GM19023 (cell line): ENCODE measurements at regions not wholly inside any gene's neighbourhood (a gene's known extent, or its start where the extent isn't known, plus 50 kb on each side); places are given as distances from the start of the nearest gene placed in this dataset.
A peak's percentile ranks its signal among the peaks of the same experiment; 100 is the strongest.

Source experiments
- ATAC-seq: cut with Tn5 transposase; IDR thresholded peaks from one replicate; pipeline ENCODE4 v1.9.1; 2021; ENCODE audit warnings: mild to moderate bottlenecking, moderate library complexity; ENCODE audit not compliant: unreplicated experiment

DNA sequence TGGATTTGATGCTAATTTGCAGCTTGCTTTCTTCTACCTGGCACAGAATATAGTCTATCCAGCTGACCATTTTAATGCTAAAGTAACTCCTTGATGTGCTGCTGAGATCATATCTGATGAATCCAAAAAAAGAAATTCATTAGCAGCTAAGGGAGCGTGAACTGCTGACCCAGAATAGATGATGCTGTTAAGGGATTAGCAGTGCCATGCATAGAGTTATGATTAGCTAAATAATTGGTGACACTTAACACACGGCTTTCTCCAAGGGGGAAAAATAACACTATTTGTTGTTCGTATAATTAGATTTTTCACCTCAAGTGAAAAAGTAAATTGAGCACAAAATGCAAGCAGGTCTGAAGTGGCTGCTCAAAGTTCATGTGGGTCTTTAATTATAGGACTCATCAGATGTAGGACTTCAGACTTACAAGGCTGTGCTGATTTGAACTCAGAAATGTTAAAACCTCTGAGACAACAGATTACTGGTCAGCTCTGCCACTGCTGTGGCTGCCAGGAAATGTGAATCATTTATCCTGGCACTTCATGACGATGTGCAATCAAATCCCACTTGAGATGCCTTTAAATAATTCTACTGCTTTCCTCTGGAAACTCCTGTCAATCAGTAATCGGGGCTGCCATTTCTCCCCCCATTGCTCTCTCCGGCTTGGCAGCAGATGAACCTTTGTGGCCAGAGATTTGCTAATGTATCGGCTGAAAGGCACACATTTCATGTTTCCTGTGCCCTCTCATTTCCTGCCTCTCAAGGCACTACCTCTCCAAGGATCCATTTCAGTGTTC, 291.6 kb upstream of the C9orf72 start:
- ATAC-seq: no peak

DNA sequence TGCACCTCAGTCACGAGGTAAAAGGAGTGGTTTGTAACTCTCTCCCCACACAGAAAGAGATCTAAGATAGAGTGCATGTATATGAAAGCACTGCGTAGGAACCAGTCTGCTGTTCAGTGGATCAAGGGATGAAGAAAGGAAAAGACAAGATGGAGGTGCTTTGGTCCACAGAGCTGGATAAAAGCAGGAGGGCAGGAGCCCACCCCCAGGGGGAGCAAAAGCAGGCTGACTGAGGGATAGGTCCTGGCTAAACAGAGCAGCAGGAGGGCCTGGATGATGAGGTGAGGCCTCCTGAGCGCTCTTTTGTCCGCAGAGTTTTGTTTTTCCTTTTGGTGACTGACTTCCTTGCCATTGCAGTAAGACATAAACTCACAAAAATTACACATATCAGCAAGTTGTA, 293.5 kb upstream of the C9orf72 start:
- ATAC-seq: no peak

DNA sequence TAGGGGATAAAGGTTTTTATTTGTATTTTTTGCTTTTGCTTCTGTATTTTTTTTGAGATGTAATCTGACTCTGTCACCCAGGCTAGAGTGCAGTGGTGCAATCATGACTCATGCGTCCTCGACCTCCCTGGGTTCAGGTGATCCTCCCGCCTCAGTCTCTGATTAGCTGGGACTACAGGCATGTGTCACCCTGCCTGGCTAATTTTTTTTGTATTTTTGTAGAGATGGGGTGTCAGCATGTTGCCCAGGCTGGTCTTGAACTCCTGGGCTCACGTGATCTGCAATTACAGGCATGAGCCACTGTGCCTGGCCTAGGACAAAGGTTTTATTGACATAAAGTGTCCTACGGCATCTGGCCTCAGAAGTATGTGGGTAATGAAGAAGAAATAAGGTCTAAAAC, 297.1 kb upstream of the C9orf72 start:
- ATAC-seq: no peak

DNA sequence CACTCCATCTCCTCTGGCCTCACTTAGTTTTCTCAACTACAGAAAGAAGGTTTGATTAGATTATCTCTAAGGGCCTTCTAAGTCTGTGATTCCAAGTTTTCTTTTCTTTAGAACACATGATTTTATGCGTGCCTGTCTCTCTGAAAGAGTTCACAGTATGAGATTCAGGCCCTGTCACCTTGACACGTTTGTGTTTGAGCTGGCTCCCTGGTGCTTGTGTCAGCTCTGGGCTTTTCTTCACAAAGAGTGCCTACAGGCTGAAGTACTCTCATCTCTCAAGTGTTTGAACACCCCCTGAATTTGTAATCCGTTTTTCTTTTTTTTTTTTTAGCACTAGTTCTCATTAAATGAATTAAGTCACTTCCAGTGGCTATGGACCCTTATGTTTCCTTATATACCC, 306.9 kb upstream of the C9orf72 start:
- no peak for ATAC-seq

DNA sequence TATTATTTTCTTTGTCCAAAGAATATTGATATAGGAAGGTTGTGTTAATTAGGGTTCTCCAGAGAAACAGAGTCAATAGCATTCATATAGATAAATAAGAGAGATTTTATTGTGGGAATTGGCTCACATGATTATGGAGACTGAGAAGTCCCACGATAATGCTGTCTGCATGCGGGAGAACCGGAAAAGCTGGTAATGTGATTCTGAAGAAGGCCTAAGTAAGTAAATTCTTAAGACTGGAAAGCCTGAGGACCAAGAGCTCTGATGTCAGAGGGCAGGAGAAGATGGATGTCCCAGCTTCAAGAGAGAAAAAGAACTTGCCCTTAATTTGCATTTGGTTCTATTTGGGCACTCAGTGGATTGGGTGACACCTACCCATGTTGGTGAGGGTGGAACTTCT, 307.4 kb upstream of the C9orf72 start:
- ATAC-seq: no peak

DNA sequence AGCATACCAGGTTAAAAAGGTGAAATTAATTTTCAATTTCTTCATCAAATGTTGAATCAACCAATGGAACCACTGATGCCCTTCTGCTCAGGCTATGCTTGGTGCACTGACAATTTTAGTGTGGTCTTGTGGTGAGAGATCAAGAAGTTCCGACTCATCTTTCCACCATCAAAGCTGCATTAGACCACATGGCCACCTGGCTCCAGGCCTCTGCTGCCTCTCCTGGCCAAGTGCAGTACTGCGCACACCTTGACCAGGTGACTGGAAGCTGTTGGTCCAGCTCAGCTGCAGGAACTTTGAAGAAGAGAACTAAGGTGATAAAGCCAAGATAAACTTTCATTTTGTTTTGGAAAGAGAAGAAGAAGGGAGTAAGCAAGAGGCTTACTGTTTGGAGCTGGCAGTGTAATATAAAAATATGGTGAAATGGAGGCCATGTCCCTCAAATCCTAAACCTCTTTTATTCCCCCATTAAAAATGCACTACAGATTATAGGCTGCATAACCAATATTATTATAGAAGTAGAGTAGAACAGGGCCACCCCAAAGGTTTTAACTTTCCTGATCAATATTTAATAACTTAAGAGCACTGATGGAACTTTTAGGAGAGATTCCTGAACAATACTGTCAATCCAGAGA, 315.5 kb upstream of the C9orf72 start:
- peak; percentile 97 for ATAC-seq

DNA sequence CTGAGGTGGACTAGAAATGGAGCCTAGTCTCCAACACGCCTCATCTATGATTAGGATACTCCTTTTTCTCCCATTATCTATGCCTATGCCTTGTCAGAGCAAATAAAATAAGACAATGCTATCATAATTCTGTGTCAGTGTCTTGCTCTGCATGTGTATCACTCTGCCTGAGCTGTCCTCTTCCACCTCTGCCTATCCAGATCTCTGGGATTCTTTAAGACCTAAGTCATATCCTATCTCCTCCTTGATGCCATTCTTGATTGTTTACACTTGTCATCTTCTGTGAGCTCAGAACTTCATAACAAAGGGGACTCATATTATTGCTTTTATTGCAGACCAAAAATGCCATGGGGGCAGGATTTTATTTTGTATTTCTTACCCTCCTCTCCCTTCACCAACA, 351.2 kb upstream of the C9orf72 start:
- no peak for ATAC-seq

DNA sequence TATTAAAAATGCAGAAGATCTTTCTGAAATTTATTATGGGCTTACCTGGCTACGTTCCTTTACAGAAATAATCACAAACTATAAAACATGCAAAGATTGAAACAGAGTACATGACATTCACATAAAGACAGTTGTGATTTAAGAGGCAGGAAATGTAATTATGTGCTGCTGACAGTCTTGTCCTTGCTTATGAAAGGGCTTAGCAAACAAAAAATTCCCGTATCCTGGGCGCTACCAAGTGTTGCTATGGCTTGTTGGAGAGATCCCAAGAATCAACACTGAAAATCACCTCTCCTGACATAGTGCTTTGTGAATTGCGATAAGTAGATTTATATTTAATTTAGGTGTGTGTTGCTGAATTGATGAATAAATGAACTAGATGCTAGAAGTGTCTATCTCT, 352.5 kb upstream of the C9orf72 start:
- ATAC-seq: no peak

DNA sequence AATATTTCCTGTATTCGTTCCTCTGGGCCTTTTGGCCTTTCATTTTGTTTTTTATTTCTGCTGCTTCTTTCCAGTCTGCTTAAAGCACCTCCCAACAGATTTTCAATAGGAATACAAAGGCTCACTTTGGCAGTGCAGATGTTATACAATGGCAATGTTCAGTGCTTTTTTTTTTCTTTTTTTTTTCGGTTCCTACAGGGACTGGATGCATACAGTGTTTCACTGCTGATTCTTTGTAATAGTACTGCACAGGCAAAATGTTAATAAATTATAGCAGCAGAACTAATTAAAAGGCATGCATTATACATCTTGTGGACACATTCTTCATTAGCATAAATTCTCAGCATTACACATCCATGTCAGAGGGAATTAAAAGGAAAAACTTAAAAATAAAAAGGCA, 356.6 kb upstream of the C9orf72 start:
- no peak for ATAC-seq

DNA sequence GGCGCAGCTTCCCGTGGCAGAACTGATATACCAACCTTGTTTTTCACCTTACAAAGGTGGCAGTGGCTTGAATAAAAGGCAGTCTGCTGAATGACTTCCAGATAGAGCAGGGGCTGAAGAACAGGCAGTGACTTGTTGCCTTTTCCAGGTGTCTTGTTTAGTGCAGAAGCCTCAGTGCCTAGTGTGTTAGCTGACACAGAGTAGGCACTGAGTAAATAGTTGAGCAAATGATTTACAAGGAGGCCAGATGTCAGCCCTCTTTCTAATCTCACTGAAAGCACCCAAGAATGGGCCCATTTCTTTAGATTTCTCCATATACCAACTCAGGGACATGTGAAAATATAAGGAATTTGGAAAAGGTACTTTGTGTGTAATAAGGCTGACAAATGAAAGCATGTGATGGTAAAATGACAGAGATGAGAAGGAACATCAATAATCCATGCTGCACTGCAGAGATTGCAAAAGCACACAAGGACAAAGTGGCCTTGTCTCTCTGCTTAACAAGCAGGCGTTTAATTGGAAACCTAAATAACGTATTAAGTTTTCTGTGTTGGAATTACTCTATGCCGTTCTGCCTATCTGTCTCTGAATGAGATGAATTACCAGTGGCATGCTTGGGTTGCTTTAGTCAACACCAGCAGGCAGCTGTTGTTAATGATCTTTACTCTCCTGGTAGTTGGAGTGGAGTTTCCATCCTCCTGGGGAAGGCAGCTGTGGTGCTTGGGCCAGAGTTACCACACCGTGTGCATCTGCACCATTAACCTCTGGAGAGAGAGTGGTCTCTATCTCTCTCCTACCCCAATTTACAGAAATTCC, 360.1 kb upstream of the C9orf72 start:
- no peak for ATAC-seq

DNA sequence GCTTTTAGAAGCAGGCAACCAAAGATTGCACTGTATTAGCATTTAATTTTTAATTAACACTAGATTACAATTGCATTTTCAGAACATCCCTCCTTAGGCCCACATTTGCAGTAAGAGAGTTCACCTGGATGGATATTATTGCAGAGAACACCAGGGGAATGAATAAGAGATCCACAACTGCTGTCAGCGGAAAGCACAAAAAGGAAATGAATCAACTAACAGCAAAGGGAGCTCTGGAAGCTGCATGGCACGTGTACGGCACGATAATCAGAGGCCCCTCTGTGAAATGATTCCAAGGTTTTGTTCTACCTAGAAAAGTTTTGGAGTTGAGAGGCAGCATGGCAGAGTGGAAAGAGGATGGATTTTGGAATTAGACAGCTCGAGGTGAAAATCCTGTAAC, 361.2 kb upstream of the C9orf72 start:
- ATAC-seq: no peak

DNA sequence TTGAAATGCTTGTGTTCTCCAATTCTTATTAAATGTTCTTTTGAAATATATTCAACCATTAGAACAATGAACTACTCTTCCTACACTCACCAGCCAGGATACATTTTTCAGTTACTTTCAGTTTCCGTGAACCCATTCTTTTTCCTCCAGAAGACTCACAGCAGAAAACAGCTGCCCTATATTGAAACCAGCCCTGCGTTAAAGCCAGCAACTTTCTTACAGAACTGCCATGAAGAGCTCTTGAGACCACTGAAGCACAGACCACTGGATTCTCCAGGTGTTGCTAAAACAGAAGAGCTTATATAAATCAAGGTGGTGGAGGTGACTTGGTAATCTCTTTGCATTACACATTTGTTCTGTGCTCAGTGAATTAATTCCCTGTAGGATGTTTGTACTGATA, 365.9 kb upstream of the C9orf72 start:
- no peak for ATAC-seq

DNA sequence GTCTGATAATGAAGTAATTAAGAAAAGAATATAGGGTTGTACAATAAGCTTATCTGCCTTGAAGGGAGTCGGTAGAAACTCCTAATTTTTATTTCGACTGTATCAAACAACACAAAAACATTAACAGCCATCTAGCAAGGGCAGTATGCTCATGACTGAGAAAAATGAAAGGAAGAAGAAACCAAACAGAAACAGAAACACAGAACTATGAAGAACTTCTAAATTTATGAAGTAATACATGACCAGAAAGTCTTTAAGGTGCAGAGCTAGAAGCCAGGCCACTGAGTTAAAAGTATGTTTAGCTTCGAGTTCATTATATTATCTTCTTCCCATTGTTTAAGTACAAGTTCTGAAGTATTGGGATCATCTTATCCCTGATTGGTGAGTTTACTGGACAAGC, 367.3 kb upstream of the C9orf72 start:
- ATAC-seq: no peak

DNA sequence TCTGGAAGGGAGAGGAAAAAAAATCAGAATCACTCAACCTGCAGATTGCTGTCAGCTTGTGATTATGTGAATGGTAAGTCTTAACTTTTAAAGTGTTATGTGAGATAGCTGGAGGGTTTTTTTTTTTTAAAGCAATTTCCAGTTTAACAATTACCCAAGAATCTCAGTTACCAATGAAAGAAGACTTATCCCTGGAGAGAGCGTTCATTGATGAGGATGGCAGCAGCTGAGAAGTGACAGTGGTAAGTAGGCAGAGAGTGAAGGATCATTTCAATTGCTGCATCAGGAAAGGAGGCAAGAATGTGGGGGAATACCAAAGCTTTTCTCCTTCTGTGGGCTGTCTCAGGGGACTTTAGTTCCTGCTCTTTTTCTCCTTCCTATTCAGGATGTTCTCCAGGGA, 370.2 kb upstream of the C9orf72 start:
- ATAC-seq: no peak

DNA sequence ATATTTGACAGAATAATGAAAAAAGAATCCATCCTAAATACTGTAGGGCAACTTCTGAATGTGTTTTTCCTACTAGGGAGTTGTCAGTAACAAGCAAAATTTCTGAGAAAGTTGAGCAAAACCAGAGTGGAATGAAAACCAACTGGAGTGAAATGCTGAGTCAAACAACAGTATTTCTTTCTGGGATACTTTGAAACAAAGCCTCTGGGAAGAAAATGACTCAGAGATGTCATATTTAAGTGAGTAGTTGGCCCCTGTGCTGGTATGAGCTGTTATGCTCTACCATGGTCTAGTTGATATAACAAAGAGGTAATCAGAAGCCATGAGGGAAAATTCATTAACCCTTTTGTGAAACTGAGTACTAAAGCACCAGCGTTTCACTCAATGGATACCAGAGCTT, 372.1 kb upstream of the C9orf72 start:
- no peak for ATAC-seq

DNA sequence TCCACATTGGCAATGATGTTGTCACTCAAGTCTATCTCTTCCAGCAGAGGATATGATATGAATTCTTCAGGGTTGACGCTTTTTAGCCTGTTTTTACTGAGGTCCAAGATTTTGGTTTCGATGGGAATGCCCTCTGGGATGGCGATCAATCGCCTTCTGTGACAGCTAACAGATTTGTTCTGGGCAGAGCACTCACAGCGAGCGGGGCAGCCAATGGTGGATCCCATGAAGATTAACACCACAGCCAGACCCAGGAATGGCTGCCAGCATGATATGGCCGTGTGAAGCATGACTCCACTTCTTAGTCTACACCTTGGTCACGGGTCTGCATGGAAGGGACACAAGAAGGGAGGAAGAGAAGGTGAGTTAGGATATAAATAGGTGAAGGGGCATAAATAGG, 377.1 kb upstream of the C9orf72 start:
- ATAC-seq: no peak

DNA sequence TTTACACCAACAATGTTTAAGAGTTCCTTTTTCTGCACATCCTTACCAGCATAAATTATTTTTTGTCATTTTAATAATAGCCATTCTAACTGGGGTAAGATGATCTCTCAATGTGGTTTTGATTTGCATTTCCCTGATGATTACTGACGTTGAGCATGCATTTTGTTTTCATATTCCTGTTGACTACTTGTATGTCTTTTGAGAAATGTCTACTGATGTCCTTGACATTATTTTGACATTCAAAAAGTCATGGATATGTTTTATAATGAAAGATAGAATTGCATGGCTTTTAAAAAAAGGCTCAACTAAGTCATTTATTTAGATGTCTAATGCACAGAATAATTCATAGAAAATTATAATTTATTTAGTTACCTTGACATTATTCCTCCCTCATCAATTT, 381.6 kb upstream of the C9orf72 start:
- no peak for ATAC-seq

DNA sequence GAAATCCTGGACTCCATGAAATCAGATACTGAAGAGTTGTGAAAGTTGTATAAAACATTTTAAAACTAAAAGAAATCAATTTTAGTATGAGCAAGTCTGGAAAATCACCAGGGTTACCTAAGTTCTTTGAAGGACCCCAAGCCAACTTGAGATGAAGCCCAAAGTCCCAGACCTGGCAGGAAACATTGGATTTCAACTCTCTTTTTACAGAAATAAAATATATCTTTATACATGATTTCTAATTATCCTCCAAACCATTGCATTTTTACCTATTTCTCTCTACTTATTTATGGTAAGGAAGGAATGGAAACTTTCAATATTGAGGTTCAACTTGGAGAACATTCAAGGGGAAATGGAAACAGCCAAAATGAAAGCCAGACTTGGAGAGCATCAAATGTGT, 390.6 kb upstream of the C9orf72 start:
- ATAC-seq: no peak

DNA sequence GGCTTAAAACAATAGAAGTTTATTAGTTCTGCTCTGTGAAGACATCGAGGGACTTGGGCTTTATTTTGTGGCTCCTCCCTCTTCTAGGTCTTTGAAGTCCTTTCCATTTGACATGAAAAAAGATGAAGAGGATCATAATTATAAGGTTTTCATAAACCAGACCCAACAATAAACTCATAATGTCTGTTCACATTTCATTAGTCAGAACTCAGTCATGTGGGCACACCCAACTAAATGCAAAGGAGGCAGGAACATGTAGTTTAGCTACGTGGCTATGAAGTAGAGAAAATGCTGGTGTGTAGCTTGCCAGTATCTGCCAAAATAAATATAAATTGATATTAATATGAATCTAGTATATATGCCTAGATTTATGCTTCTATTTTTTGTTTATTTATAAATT, 393.9 kb upstream of the C9orf72 start:
- no peak for ATAC-seq

DNA sequence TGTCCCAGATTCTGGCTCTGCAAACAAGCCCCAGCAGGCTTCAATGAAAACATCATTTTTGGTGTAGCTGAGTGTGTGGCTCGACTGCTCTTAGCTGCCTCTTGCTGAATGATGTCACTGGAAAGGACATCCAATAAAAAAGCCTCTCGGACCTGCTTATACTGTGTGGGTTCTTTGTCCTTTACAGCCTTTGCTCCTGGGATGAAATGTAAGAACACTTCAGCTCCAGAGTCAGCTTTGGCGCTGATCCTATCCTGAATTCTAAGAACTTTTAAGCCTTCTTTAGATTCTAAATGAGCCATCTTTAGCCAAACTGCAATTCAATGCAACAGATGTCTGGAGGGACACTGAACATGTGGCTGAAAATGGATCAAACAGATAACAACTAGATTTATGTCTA, 404.6 kb upstream of the C9orf72 start:
- no peak for ATAC-seq

DNA sequence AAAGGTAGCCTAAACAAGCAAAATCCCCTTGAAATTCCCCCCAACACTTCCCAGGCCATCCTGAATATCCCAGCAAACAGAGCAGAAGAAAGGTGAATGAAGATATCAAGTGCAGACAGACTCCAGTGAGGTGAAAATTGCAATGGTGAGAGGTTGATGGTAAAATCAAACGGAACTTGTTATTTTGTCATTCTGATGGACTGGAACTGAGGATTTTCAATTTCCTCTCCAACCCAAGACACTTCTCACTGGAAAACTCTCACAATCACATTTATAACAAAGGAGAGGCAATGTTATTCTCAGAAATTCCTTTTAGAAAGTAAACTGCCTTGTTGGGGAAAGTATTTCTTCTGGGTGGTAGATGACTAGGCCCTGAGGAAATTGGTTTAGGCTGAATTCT, 412.4 kb upstream of the C9orf72 start:
- ATAC-seq: no peak

DNA sequence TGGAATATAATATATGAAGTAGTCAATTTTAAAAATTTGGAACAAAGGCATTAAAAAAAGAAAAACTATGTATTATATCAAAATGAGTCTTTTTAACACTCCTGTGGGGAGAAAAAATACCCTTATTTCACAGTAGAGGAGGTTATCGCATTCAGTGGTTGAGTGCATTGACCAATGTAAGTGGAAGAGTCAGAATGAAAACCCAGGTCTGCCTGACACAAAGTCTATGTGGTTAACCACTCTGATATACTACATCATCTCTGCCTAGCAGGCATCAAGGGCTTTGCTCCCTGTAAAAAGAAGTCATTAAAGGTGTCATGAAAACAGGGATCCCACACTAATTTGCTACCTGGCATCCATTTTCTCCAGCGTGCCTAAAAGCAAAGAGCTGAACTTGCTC, 417.2 kb upstream of the C9orf72 start:
- peak; percentile 91 for ATAC-seq
